ENCODE measurements at regions not wholly inside any gene's neighbourhood (a gene's known extent, or its start where the extent isn't known, plus 50 kb on each side); places are given as distances from the start of the nearest gene placed in this dataset.

DNA sequence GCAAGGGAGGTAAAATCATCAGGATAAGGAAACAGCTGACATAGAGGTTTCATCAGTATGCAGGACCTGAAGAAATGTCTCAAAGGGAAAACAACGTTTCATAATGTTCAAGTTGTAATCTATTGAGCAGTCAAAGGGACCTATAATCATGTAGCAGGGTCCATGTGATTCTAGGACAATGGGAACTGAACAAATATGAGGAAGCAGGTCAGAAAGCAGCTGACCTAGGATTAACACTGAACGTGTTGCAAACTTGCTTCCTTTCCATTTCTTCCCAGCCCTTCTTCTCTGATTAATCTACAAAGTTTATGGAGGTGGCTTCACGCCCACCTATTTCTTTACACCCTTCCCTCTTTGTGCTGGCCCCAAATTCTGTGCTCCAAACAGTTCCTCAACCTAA, 256.9 kb upstream of the AKR1E2 start:
- no peak for DNase-seq

DNA sequence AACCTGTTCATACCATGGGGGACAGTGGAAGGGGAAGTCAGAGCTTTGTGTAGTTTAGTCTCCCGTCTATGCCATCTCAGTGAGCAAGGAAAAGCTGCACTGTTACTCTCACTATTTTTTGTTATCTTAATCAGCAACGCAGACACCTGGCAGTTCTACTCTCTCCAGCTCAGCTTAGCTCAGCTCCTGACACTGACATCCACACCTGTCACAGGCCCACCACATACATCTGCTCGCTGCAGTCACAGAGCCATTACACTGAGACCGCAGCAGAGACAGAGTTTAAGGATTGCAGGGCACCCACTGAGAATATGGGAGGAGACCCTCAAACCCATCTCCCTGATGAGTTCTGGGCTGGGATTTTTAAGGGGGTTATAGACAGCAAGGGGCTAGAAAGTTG, 257.3 kb upstream of the AKR1E2 start:
- DNase-seq, result no peak

DNA sequence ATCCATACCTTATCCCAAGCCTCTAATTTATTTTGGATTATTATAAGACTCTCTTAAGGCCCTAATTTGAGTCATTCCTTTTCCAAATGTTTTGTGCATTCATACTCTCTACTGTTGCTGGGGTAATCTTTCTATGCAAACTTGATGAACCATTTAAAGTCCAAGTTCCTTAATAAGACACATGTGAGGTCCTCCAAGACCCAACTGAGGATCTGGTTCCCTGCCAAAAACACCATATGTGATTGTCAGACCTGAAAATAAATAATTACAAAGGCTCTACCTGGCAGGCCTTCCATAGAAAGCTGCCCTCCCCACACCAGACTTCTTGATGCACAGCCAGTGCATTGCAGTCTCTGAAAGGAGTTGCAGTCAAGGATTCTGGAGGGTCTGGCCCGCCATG, 257.9 kb upstream of the AKR1E2 start:
- DNase-seq, result no peak

DNA sequence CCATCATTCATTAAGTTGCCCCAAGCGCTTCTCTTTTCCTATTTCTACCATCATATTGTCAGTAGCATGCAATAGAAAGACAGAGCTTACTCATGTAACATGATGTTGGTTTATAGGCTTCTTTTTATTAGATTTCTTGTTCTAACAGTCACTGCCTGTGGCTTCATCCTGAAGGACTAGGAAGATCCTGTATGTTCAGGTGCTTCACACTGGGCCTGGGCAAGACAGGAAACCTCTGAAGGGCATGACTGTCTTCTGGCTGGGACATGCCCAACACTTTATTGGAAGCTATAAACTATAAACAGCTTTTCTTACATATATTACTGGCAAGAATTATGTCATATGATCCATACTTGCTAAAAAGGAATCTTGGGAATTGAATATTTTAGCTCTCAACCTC, 258.4 kb upstream of the AKR1E2 start:
- DNase-seq, result no peak

DNA sequence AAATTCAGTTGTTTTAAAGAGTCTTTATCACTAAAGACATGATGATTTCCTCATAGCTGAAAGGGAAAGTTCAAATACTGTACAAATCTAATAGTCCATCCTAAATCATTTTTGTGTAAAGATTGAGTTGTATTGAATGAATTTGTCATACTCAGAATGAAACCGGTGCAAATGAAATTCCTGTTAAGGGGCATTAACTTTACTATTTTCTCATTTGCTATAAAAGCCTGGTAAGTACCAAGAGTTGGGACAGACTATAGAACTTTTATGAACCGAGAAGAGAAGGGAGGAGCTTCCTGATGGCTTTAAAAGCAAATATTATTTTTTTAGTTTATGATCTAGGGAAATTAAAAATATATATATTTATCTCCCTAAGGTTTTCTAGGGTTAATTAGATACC, 260.0 kb upstream of the AKR1E2 start:
- DNase-seq, result no peak

DNA sequence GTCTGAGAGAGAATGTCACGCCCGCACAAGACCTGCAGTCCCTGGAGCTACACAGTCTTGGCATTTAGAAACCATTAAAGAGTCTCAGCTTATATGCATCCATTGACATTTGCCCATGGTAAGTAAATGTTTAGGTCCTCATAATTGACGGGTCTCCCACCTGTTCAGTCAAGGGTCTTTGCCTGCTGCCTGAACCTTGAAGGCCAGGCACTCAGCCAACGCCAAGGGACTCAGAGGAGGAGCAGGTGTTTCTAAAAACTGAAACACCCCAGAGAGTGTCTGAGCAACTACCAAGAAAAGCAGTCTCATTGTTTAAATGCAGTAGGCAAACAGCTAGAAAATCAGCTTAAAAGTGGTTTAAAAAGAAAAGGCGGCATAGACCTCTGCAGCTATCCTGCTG, 264.7 kb upstream of the AKR1E2 start:
- DNase-seq, result no peak

DNA sequence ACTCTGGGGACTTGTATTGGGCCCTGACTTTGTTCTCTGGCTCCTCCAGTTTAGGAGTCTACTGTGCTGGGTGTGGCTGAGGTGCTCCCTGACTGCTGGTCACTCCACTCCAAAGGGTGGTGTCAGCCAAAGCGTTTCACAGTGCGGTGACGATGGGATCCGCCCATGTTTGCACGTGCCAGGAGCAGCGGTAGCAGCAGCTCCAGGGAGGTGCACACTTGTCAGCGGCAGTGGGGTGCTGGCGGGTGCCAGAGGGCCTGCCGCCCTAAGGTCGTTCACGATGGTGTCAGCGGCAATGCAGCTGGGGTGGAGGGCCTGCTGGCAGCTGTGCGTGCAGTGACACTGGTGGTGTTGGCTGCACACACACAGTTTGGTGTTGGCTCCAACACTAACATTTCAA, 268.5 kb upstream of the AKR1E2 start:
- no peak for DNase-seq

DNA sequence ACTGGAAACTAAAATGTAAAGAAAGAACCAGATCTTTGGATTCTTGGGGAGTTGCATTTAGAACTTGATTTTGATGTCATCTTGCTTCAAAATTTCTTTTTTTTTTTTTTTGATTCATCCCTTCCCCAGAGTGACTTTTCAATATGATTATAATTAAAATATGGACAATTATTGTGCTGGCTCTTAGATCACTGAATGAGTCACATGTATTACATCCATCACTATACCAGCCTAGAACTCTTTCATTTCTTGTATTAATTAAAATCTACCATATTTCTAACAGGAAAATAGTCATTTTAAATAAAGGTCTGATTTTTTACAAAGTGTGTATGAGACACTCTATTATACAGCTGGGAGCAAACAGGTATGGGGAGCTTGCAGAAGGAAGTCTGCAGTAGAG, 269.5 kb upstream of the AKR1E2 start:
- no peak for DNase-seq

DNA sequence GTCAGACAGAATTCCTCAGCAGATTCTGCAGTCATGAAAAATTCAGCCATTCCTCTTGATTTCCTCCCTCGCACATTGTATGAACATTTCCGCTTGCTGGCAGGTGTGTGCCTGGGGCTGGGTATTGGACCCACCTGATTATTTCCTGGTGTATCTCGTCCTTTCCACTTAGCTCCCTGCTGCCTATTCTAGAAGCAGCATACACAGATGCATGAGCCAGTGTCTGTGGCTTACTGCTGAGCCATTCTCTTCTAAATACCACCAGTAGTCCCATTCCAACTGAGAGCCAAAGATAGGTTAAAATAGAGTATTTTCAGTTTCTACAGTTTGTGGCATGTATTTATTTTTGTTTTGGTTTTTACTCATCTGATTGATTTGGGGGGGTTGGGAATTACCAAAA, 270.1 kb upstream of the AKR1E2 start:
- DNase-seq, result no peak

DNA sequence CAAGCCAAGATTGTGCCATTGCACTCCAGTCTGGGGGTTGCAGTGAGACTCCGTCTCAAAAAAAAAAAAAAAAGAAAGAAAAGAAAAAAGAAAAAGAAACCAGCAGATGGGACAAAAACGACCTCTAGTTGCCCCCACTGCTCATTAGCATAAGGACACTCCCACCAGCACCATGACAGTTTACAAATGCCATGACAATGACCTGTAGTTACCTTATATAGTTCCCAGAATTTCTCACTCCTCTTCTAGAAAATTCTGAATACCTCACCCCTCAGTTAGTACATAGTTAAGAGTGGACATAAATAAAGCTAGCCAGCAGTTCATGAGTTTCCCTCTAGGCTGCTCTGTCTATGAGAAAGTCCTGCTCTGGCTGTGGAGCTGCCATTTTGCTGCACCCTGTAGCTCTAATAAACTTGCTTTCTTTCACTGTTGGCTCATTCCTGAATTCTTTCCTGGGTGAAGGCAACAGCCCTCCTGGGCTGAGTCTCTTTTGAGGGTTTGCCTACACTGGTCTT, 276.8 kb upstream of the AKR1E2 start:
- DNase-seq, result no peak

DNA sequence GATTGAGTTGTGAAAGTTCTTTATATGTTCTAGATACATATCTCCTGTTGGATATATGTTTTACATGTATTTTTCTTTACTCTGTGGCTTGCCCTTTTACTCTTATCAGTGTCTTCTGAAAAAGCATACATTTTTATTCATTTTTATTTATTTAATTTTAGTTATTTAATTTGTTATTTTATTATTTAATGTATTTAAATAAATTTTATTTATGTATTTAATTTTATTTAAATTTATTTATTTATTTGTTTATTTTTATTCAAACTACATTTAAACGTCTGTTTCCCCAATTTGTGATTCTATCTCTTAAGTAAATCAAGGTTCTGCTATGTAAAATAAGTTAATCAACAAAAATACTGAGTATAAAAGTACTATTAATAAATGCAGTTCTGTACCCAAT, 279.1 kb upstream of the AKR1E2 start:
- no peak for DNase-seq

DNA sequence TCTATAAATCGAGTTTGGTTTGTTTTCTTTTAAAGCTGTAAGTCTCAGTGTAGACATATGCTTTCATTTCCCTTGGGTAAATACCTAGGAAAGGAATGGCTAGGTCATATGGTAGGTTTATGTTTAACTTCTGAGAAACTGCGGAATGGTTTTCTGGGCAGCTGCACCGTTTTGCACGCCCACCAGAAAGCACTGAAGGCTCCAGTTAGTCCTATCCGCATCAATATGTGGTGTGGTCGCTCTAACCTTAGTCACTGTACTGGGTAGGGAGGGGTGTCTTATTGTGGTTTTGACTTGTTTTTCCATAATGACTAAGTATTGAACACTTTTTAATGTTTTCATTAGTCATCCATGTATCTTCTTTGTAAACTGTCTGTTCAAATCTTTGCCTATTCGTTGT, 279.5 kb upstream of the AKR1E2 start:
- no peak for DNase-seq

DNA sequence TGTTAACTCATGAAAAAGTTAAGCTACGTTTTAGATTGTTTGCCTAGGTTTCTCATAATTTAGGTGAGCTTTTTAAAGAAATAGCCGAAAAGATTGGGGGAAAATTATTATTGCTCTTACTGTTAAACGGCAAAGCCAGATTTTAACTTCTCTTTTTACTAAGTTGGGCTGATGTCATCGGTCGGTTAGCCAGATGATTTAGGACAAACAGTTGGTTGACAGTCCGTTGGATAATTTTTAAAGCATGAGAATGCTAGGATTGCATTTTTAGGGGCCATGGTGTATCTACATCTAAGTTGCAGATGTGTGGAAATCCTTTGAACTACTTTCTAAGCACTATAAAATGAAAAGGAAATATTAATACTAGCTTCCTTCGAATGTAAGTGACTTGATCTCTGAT, 280.9 kb upstream of the AKR1E2 start:
- no peak for DNase-seq

DNA sequence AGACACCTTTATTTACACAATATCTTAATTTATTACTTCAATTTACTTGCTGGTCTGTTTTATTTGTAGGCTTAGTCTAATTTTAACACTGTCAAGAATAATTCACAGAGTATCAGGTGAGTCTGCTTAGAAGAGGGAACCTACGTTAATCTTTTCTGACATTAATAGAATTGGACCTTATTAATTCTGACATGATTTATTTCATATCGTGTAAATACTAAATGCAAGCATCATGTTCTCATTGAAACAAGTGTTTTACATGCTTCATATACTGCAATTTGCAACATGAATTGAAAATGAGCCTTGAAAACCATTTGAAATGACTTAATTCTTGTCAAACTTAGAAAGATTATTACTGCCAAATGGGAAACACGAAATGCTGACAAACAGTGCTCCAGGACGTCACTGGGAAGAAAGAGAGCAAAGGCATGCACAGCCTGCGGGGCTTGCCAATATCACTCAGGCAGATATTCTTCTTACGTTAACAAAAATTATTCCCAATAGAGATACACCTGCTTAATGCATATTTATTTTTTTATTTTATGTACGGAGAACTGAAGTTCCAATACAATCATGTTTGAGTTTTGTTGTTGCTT, 282.0 kb upstream of the AKR1E2 start:
- DNase-seq, result no peak

DNA sequence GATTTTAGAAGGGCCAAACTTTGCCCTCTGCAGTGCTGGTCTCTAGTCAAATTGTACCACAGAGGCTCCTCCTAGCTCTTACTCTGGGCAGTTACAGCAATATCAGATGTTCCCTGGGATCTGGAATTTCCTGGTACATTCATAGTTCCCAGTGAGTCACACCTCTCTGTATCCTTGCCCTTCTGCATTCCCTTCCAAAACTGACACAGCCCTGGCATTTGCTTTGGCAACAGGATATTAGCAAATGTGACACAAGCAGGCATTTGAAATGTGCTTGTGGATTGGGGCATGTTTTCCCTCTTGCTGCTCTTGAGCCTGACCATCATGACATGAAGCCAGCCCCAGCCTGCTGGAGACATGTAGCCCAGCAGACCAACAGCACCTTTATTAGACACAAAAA, 284.7 kb upstream of the AKR1E2 start:
- no peak for DNase-seq

DNA sequence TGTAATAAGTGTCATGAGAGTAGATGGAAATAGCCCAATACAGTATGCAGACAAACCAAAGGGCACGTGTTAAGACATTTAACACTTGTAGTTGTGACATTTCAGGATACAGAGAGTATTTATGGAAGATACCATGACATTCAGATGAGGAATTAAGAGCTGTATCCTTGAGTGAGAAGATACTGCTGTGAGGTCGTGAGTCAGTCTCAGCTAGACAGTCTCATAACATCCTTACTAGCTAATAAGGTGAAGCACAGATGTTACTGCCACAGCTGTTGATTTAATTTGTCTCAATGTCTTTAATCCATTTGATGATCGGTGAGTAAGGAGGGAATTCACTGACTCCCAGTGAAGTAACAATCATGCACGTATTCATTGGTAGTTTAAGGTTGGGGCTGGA, 288.0 kb upstream of the AKR1E2 start:
- no peak for DNase-seq

DNA sequence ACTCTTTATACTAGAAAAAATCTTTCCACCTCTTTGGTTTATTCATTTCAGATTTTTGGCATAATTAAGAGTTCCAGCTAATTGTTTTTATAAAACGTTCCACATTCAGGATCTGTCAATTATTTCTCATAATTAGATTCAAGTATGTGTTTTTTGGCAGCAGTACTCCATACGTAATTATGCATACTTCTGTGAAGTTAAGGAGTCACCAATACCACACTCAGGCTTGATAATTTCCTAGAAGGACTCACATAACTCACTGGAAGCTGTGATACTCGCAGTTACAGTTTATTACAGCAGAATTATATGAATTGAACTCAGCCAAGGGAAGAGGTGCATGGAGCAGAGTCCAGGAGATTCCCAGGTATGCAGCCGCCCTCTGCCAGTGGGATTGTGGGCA, 290.5 kb upstream of the AKR1E2 start:
- DNase-seq, result no peak

DNA sequence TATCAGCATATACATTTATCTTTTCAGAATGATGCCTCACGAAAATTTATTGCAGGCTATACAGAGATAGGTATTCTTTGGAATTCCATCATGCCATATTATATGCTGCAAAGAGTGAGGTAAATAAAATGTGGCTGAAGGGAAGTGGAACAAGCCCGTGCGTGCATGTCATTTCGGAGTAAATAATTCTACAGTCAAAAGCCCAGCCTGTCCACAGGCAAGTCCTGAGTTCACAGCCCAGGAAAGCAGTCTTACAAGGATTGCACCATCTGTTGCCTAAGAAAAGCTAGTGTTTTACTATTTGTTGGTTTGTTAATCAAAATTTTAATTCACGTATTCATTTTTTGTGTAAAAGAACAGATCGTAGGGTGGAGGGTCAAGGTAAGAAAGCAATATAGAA, 292.4 kb upstream of the AKR1E2 start:
- no peak for DNase-seq

DNA sequence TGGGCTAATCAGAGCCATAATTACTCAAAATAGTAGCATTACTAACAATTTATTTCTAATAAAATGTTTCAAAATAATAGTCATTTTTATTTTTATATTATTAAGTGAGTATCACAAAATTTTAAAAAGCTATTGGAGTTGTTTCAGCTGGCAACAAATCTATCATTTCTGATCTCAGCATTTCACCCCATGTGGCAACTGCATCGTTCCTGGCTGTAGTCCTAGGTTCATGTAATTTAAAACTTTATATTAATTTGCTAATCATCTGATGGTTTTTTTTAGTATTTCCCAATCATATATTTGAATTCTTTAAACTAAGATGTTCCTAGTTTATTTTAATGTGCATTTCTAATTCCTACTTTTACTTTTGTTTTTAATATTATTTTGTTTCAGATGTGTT, 293.0 kb upstream of the AKR1E2 start:
- DNase-seq, result no peak

DNA sequence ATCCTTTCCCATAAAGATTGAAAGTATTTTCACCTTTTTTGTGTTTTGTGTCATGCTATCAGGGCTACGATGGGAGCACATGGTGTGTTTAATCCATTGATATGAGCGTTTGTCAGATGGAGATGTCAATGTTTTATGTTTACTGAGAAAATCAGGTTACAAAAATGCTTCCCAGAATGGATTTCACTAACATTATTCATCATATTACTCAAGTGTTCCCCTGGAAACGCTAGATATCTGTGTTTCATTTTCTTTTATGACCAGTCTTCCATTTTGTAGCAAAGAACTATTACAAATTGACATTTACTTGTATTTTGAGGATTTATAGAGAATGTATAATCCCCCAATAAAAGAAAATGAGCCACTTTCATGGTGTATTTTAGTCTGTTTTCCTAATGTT, 293.5 kb upstream of the AKR1E2 start:
- no peak for DNase-seq

DNA sequence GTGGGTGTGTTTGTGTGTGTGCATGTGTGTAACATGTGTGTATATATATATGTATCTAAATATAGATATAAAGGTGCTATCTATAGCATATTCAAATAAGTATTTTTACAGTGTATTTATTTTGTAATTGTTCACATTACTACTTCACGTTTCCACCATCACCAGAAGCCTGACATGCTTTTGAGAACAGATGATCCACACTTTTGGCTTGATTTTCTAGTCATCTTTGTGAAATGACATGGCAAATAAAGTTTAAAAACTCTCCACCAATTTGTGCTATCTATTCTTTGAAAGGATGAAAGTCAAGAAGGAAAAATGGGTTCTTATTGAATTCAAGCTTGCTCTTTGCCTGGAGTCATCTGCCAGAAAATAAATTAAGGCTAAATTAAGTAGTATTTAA, 294.0 kb upstream of the AKR1E2 start:
- DNase-seq, result no peak

DNA sequence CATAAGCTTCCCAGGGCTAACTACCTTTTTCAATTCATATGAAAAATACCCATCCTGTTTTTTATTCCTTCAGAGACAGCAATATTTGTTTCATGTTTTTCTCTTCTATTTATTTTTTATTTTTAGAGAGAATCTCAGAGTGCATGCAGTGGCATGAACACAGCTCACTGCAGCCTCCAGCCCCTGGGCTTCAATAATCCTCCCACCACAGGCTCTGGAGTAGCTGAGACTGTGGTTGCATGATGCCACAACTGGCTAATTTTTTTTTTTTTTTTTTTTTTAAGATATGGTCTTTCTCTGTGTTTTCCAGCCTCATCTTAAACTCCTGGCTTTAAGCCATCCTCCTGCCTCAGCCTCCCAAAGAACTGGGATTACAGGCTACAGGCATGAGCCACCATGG, 296.7 kb upstream of the AKR1E2 start:
- DNase-seq, result no peak

DNA sequence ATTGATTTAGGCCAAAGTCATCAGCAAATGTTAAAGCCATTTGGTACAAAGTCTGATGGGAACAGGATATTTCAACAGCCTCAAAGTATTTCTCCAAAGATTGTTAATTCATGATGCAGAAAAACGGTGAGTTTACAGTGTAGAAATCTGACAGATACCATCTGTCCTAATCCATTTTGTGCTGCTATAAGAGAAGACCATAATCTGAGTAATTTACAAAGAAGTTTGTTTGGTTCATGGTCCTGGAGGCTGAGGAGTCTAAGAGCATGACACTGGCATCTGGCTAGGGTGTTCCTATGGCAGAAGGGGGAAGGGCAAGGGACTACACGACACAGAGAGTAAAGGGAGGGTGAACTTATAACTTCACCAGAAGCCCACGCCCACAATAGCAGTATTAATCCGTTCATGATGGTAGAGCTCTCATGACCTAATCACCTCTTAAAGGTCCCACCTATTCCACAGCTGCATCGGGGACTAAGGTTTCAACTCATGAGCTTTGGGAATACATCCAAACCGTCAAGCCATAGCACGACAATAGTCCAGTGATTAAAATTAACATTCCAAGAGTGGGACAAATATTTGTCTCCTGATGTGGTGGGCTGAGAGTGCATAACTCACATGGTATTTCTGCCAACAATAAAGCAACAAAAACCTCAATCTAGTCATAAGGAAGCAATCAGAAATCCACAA, 298.6 kb upstream of the AKR1E2 start:
- no peak for DNase-seq

DNA sequence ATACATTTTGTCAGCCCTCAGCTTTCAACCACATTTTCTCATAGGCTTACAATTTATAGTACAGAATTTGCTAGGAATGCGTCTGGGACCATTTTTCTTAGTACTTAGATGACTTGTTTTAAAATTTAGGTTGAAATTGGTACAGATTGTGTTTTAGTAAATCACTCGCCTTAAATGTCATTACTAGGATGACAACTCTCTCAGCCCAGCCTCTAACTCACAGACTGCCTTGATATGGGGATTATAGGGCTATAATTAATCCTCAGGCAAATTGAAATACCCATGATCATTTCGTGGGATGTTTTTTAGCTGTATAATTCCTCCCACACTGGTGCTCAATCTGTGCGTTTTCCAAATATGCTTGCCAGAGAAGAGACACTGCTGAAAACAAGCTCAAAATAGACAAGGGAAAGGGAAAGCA, 299.7 kb upstream of the AKR1E2 start:
- DNase-seq, result no peak

DNA sequence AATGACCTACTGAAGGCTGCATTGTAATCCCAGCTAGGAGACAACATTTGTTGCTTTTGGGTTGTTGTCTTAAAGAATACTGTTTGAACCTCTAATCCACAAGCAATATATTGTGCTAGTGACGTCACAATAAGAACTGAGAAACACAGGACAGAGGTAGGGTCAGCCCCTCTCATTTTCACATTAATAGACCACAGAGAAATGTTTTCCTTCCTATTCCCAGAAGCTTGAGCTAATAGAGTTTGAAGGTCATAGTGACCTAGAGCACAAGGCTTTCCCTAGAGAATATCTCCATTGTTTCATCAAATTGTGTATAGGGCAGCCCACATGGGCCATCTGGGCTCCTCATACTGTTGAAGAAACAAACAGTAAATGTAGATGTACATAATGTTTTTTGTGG, 300.9 kb upstream of the AKR1E2 start:
- DNase-seq, result no peak

Measured in NK-92 treated with Interleukin-12 subunit alpha and Interleukin-12 subunit beta, amount 100 ng/mL, for 24 hours (cell line).